ENCODE measurements at regions not wholly inside any gene's neighbourhood (a gene's known extent, or its start where the extent isn't known, plus 50 kb on each side); places are given as distances from the start of the nearest gene placed in this dataset.

GRCh38 chr12:34377243-34378035 lies 355.1 kb downstream of the ALG10 start:
- no peak for TF ChIP-seq CTCF (conservative IDR thresholded peaks at IDR 0.05)
- no peak for TF ChIP-seq EZH2 (IDR thresholded peaks at IDR 0.05; ENCODE audit: low read depth)
